Body of pancreas (tissue), 4 donors: ENCODE measurements at regions not wholly inside any gene's neighbourhood (a gene's known extent, or its start where the extent isn't known, plus 50 kb on each side); places are given as distances from the start of the nearest gene placed in this dataset.

Source experiments
- ATAC-seq: fragments of 150-250 bp; one replicate; pipeline ENCODE4 v1.9.1; 2016
- DNase-seq, 4 donors: peaks; one replicate each; pipeline ENCODE4 v3.0.0-alpha.2; 2019
- H3K27ac ChIP-seq, 4 donors: fragments of 200-600 bp; sonication (generic); 1 replicate in 3 of 4; 2 replicates in 1 of 4; pipeline versions ENCODE4 v1.5.1 to v1.6.1; 2016 to 2019; ENCODE audit warnings: mild to moderate bottlenecking in 1 of 4, mixed read lengths in 1 of 4, moderate library complexity in 1 of 4
- H3K27me3 ChIP-seq, 2 donors: fragments of 200-600 bp; sonication (generic); one replicate each; pipeline ENCODE4 v1.6.0; 2016; ENCODE audit warnings: mild to moderate bottlenecking in 1 of 2
- H3K36me3 ChIP-seq, 2 donors: fragments of 200-600 bp; sonication (generic); replicated peaks in 1 of 2; 2 replicates each; pipeline ENCODE4 v1.5.1; 2016; ENCODE audit warnings: low read depth in 2 of 2; ENCODE audit not compliant: insufficient read depth in 1 of 2
- H3K4me1 ChIP-seq: fragments of 200-600 bp; sonication (generic); one replicate; pipeline ENCODE4 v1.6.0; 2016
- H3K4me3 ChIP-seq, 2 donors: fragments of 200-600 bp; sonication (generic); 1 replicate in 1 of 2; 2 replicates in 1 of 2; pipeline ENCODE4 v1.5.1; 2016 to 2019
- H3K9me3 ChIP-seq, 3 donors: fragments of 200-600 bp; sonication (generic); 1 replicate in 2 of 3; 2 replicates in 1 of 3; pipeline ENCODE4 v1.5.1; 2016
- POLR2A ChIP-seq, 3 donors: fragments of 450-650 bp; IDR thresholded peaks; one replicate each; pipeline ENCODE4 v1.6.1; 2016; ENCODE audit warnings: antibody characterized with exemption in 3 of 3, mild to moderate bottlenecking in 2 of 3
- WGBS, 2 donors: methylation state at CpG; one replicate each; pipeline ENCODE4 v1.1.5; 2017; 5-methylcytosine and 5-hydroxymethylcytosine counted together
- intact Hi-C: fragments of 100-400 bp; cut with DNase I; formaldehyde crosslinking; loops from one replicate; pipeline ENCODE4 v1.15.1; 2023
- TF ChIP-seq, protein P1 (sequence below), 7 experiments: fragments of 450-650 bp in 4 of 7; fragments of 200-600 bp in 3 of 7; sonication (generic) in 3 of 7; IDR thresholded peaks; one replicate each; pipeline ENCODE4 v1.5.1; 2016 to 2019; ENCODE audit warnings: antibody characterized with exemption in 7 of 7

- ATAC-seq (no peak), DNase-seq (peak; percentile 25 to 62 (median 50))
- Histone ChIP-seq H3K27me3 (no peaks in the 10 kb centered on the region), H3K27ac (no peak overlapping the region), H3K4me1 (peaks cover 8% of the 10 kb centered on the region), H3K9me3 (no peaks in the 10 kb centered on the region), H3K4me3 (no peak overlapping the region), H3K36me3 (no peaks in the 10 kb centered on the region)
- intact Hi-C loops = no loop called here
- TF ChIP-seq, protein P1, sequence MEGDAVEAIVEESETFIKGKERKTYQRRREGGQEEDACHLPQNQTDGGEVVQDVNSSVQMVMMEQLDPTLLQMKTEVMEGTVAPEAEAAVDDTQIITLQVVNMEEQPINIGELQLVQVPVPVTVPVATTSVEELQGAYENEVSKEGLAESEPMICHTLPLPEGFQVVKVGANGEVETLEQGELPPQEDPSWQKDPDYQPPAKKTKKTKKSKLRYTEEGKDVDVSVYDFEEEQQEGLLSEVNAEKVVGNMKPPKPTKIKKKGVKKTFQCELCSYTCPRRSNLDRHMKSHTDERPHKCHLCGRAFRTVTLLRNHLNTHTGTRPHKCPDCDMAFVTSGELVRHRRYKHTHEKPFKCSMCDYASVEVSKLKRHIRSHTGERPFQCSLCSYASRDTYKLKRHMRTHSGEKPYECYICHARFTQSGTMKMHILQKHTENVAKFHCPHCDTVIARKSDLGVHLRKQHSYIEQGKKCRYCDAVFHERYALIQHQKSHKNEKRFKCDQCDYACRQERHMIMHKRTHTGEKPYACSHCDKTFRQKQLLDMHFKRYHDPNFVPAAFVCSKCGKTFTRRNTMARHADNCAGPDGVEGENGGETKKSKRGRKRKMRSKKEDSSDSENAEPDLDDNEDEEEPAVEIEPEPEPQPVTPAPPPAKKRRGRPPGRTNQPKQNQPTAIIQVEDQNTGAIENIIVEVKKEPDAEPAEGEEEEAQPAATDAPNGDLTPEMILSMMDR (IDR thresholded peaks at IDR 0.05) = no peak
- no peak for TF ChIP-seq POLR2A (IDR thresholded peaks at IDR 0.05)
- 15 to 30% methylated on average over 4 of the region's 4 CpGs for WGBS, 2 donors
These were observed 61.6 kb upstream of the PARD3B start for GRCh38 chr2:204483608-204484081.

GRCh38 chr2:204486321-204486720, 59.0 kb upstream of the PARD3B start:
- H3K36me3 ChIP-seq = no peaks in the 10 kb centered on the region
- H3K4me3 ChIP-seq = no peak overlapping the region
- intact Hi-C loops = no loop called here
- no peaks in the 10 kb centered on the region for H3K9me3 ChIP-seq
- no peak overlapping the region for H3K27ac ChIP-seq
- no peak for ATAC-seq
- 89 to 97% methylated on average over 3 of the region's 3 CpGs for WGBS, 2 donors
- TF ChIP-seq, protein P1 (IDR thresholded peaks at IDR 0.05) = no peak
- TF ChIP-seq POLR2A (IDR thresholded peaks at IDR 0.05) = no peak
- H3K4me1 ChIP-seq = peaks cover 8% of the 10 kb centered on the region
- no peak for DNase-seq
- no peaks in the 10 kb centered on the region for H3K27me3 ChIP-seq

DNA sequence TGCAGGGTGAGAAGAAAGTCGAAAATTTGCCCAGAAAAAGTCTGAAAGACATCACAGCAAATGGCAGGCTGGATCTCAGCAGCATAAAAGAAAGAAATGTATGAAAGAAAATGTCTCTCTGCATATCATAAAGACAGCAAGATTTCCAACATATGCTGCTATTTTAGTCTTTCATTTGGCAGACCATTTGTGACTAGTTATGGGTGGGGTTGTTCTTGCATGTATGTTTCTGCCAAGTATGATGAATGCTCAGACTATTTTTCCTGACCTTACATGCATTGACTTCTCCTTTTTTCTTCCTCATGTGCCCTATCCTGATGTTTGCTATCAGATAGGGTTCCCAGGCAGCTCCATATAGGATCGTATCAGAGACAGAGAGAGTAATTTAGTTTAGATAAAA, 58.5 kb upstream of the PARD3B start:
- no peaks in the 10 kb centered on the region for H3K9me3 ChIP-seq
- H3K4me3 ChIP-seq = no peak overlapping the region
- DNase-seq (no peak), ATAC-seq (no peak)
- no peak overlapping the region for H3K27ac ChIP-seq
- no peak for TF ChIP-seq POLR2A (IDR thresholded peaks at IDR 0.05)
- TF ChIP-seq, protein P1 (IDR thresholded peaks at IDR 0.05) = no peak
- H3K4me1 ChIP-seq = peaks cover 8% of the 10 kb centered on the region
- WGBS, 2 donors = 48 to 56% methylated on average over 2 of the region's 2 CpGs
- intact Hi-C loops = no loop called here
- H3K27me3 ChIP-seq = no peaks in the 10 kb centered on the region
- no peaks in the 10 kb centered on the region for H3K36me3 ChIP-seq

- no peak for ATAC-seq
These were observed 57.6 kb upstream of the PARD3B start for GRCh38 chr2:204487447-204488229.

More at GRCh38 chr2:204487447-204488229, 57.6 kb upstream of the PARD3B start:
- no peaks in the 10 kb centered on the region for H3K9me3 ChIP-seq
- intact Hi-C loops = no loop called here
- TF ChIP-seq, protein P1 (IDR thresholded peaks at IDR 0.05) = no peak
- no peak for TF ChIP-seq POLR2A (IDR thresholded peaks at IDR 0.05)
- no peak for DNase-seq
- no peak overlapping the region for H3K4me3 ChIP-seq
- H3K27ac ChIP-seq = no peak overlapping the region
- H3K36me3 ChIP-seq = no peaks in the 10 kb centered on the region
- WGBS, 2 donors = 46 to 55% methylated on average over 6 of the region's 6 CpGs
- peaks cover 8% of the 10 kb centered on the region for H3K4me1 ChIP-seq
- no peaks in the 10 kb centered on the region for H3K27me3 ChIP-seq
